ENCODE measurements at regions not wholly inside any gene's neighbourhood (a gene's known extent, or its start where the extent isn't known, plus 50 kb on each side); places are given as distances from the start of the nearest gene placed in this dataset.

- TF ChIP-seq CTCF (IDR thresholded peaks at IDR 0.05; ENCODE audit: low read depth, low read length) (no peak), EZH2phosphoT487 (IDR thresholded peaks at IDR 0.05; ENCODE audit: low read depth) (no peak)
These were observed 284.6 kb downstream of the SEC14L1 start for GRCh38 chr17:77425348-77425747.

Data from OCI-LY3 (cell line).